ENCODE measurements at regions not wholly inside any gene's neighbourhood (a gene's known extent, or its start where the extent isn't known, plus 50 kb on each side); places are given as distances from the start of the nearest gene placed in this dataset.

GRCh38 chr10:106312087-106312486, 852.4 kb downstream of the SORCS1 start (continued):
- TF ChIP-seq ZMAT4 (CRISPR knock-in tag; IDR thresholded peaks at IDR 0.05), result no peak
- TF ChIP-seq NR1H2 (CRISPR knock-in tag; IDR thresholded peaks at IDR 0.05), result no peak
- no peak for TF ChIP-seq MXD4 (CRISPR knock-in tag; IDR thresholded peaks at IDR 0.05; ENCODE audit: borderline replicate concordance)
- TF ChIP-seq ZNF671 (CRISPR knock-in tag; IDR thresholded peaks at IDR 0.05), result no peak
- no peak for TF ChIP-seq JAZF1 (CRISPR knock-in tag; IDR thresholded peaks at IDR 0.05)
- TF ChIP-seq GTF2I (CRISPR knock-in tag; conservative IDR thresholded peaks at IDR 0.05), result no peak
- no peak for TF ChIP-seq FOXJ3 (CRISPR knock-in tag; IDR thresholded peaks at IDR 0.05; ENCODE audit: borderline replicate concordance)
- no peak for TF ChIP-seq ERG (CRISPR knock-in tag; IDR thresholded peaks at IDR 0.05)
- no peak for TF ChIP-seq SMAD3 (CRISPR knock-in tag; IDR thresholded peaks at IDR 0.05; ENCODE audit: borderline replicate concordance)

GRCh38 chr10:106311590-106311989, 852.9 kb downstream of the SORCS1 start:
- CTCF ChIA-PET, result no interaction called here
- no peak for ATAC-seq
- TF ChIP-seq FOXP4 (CRISPR knock-in tag; IDR thresholded peaks at IDR 0.05) (no peak), NFYB (CRISPR knock-in tag; conservative IDR thresholded peaks at IDR 0.05; ENCODE audit: low read depth) (no peak), AR (CRISPR knock-in tag; IDR thresholded peaks at IDR 0.05) (no peak), TEAD4 (CRISPR knock-in tag; IDR thresholded peaks at IDR 0.05) (no peak), IRF2 (CRISPR knock-in tag; IDR thresholded peaks at IDR 0.05; ENCODE audit: borderline replicate concordance, low read depth) (no peak), GRHL2 (CRISPR knock-in tag; IDR thresholded peaks at IDR 0.05; ENCODE audit: insufficient replicate concordance, severe bottlenecking) (no peak), ATF1 (CRISPR knock-in tag; IDR thresholded peaks at IDR 0.05) (no peak), MYBL2 (CRISPR knock-in tag; IDR thresholded peaks at IDR 0.05) (no peak), SOX15 (CRISPR knock-in tag; IDR thresholded peaks at IDR 0.05) (no peak), RORB (CRISPR knock-in tag; IDR thresholded peaks at IDR 0.05) (no peak), CDX4 (CRISPR knock-in tag; IDR thresholded peaks at IDR 0.05; ENCODE audit: borderline replicate concordance) (no peak), HMGXB4 (CRISPR knock-in tag; IDR thresholded peaks at IDR 0.05) (no peak), GTF2I (CRISPR knock-in tag; conservative IDR thresholded peaks at IDR 0.05) (no peak), ZNF281 (CRISPR knock-in tag; IDR thresholded peaks at IDR 0.05) (no peak), HMGA2 (CRISPR knock-in tag; IDR thresholded peaks at IDR 0.05) (no peak), ATF6 (CRISPR knock-in tag; IDR thresholded peaks at IDR 0.05) (no peak)

More at GRCh38 chr10:106311590-106311989, 852.9 kb downstream of the SORCS1 start:
- Mint-ChIP-seq H3K27ac (no peak overlapping the region), H3K4me1 (peaks cover 34% of the 10 kb centered on the region), H3K4me3 (no peak overlapping the region), H3K36me3 (no peaks in the 10 kb centered on the region), H3K27me3 (ENCODE audit: low read depth) (no peaks in the 10 kb centered on the region), H3K9me3 (peaks cover 5% of the 10 kb centered on the region; the same call in 1 of the 2 replicates)
- POLR2A ChIA-PET, result no interaction called here
- no peak for DNase-seq (ENCODE audit: low spot score)
